Tibial artery (tissue), 4 donors: ENCODE measurements at regions not wholly inside any gene's neighbourhood (a gene's known extent, or its start where the extent isn't known, plus 50 kb on each side); places are given as distances from the start of the nearest gene placed in this dataset.

ENCODE experiments used
- DNase-seq, 2 donors: peaks; one replicate each; pipeline ENCODE4 v3.0.0-alpha.2; 2019
- H3K27ac ChIP-seq, 2 donors: fragments of 200-600 bp; sonication (generic) in 1 of 2; 1 replicate in 1 of 2; 2 replicates in 1 of 2; pipeline ENCODE4 v1.5.1; 2018 to 2019; ENCODE audit warnings: mild to moderate bottlenecking in 1 of 2
- H3K27me3 ChIP-seq, 2 donors: fragments of 200-600 bp; sonication (generic) in 1 of 2; one replicate each; pipeline versions ENCODE4 v1.5.1 to v1.6.0; 2016 to 2019
- H3K36me3 ChIP-seq, 3 donors: fragments of 200-600 bp; sonication (generic) in 2 of 3; one replicate each; pipeline ENCODE4 v1.5.1; 2016 to 2019; ENCODE audit warnings: mild to moderate bottlenecking in 2 of 3
- H3K4me1 ChIP-seq, 4 donors: fragments of 200-600 bp; sonication (generic) in 2 of 4; 1 replicate in 3 of 4; 2 replicates in 1 of 4; pipeline ENCODE4 v1.5.1; 2016 to 2019
- H3K4me3 ChIP-seq, 2 donors: fragments of 200-600 bp; sonication (generic) in 1 of 2; 1 replicate in 1 of 2; 2 replicates in 1 of 2; pipeline ENCODE4 v1.5.1; 2018 to 2019; ENCODE audit warnings: mild to moderate bottlenecking in 2 of 2
- H3K9me3 ChIP-seq, 3 donors: fragments of 200-600 bp; sonication (generic) in 1 of 3; one replicate each; pipeline ENCODE4 v1.5.1; 2016 to 2019
- intact Hi-C: fragments of 100-400 bp; cut with DNase I; formaldehyde crosslinking; loops from one replicate; pipeline ENCODE4 v1.15.0; 2023; ENCODE audit warnings: low total_unique reads
- TF ChIP-seq, protein P1 (sequence below), 2 experiments: fragments of 200-600 bp in 1 of 2; fragments of 450-650 bp in 1 of 2; IDR thresholded peaks; one replicate each; pipeline ENCODE4 v1.5.1; 2017 to 2019; ENCODE audit warnings: antibody characterized with exemption in 2 of 2, mild to moderate bottlenecking in 1 of 2, moderate library complexity in 1 of 2

DNA sequence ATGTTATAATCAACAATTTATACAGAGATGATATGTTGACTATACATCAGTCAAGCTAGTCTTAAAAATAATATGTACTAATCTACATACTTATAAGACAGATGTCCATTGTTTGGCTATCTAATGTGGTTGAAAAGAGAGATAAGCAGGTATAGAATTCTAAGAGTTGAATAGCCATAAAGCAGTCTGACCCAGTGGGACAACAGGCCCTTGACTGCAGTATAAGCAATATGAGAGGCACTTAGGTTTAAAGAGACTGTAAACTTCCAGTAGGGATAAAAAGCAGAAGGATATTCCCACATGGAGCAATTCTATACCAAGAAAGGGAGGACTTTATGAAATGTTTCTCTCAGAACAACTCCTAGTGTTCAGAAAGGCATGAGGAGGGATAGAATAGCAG lies 139.3 kb downstream of the ELAPOR2 start:
- TF ChIP-seq, protein P1, sequence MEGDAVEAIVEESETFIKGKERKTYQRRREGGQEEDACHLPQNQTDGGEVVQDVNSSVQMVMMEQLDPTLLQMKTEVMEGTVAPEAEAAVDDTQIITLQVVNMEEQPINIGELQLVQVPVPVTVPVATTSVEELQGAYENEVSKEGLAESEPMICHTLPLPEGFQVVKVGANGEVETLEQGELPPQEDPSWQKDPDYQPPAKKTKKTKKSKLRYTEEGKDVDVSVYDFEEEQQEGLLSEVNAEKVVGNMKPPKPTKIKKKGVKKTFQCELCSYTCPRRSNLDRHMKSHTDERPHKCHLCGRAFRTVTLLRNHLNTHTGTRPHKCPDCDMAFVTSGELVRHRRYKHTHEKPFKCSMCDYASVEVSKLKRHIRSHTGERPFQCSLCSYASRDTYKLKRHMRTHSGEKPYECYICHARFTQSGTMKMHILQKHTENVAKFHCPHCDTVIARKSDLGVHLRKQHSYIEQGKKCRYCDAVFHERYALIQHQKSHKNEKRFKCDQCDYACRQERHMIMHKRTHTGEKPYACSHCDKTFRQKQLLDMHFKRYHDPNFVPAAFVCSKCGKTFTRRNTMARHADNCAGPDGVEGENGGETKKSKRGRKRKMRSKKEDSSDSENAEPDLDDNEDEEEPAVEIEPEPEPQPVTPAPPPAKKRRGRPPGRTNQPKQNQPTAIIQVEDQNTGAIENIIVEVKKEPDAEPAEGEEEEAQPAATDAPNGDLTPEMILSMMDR (IDR thresholded peaks at IDR 0.05), result no peak
- H3K27me3 ChIP-seq, result no peaks in the 10 kb centered on the region
- no peak overlapping the region for H3K27ac ChIP-seq
- H3K9me3 ChIP-seq, result no peaks in the 10 kb centered on the region
- DNase-seq, result no peak
- no peak overlapping the region for H3K4me3 ChIP-seq
- no peaks in the 10 kb centered on the region for H3K4me1 ChIP-seq
- no peaks in the 10 kb centered on the region for H3K36me3 ChIP-seq
- intact Hi-C loops, result no loop called here

DNA sequence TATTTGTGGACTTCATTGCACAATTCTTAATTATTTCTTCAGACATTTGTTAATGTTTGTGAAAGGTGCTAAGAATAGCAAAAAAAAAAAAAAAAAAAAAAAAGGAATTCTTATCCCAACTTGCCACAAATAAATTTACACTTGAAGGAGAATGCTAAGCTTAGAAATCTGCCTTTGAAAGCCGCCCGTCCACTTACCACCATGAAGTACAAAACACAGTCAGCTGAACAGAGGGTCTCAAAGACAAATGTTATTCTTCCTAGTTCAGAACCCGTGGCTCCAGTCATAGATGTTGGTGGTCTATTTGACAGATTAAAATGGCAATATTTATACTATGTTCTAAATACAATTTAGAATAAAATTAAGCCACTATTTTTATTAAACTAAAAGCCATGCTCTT lies 141.2 kb downstream of the ELAPOR2 start:
- no peak for DNase-seq
- no peaks in the 10 kb centered on the region for H3K4me1 ChIP-seq
- H3K4me3 ChIP-seq, result no peak overlapping the region
- intact Hi-C loops, result no loop called here
- TF ChIP-seq, protein P1 (IDR thresholded peaks at IDR 0.05), result no peak
- no peaks in the 10 kb centered on the region for H3K36me3 ChIP-seq
- no peak overlapping the region for H3K27ac ChIP-seq
- no peaks in the 10 kb centered on the region for H3K27me3 ChIP-seq
- no peaks in the 10 kb centered on the region for H3K9me3 ChIP-seq

DNA sequence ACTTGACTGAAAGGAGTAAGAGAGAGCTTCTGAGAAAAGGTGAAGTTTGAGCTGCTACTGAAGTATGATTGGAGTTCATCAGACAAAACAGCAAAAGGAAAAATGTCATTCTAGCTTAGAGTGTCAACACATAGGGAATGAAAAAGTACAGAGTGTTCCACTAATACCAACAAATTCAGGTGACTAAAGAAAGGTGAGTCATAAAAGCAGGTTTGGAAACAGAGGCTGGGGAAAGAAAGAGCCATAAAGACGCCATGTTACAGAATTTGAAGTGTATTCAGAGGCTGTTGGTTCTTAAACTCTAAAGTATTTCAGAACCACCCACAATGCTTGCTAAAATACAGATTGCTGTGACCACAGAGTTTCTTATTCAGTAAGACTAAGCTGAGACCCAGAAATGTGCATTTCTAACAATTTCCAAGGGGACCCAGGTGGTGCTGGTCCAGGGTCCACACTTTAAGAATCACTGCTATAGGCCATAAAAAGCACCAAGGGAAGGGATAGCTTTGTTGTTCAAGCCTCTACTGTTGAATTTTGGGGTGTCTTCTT lies 143.1 kb downstream of the ELAPOR2 start:
- TF ChIP-seq, protein P1 (IDR thresholded peaks at IDR 0.05), result no peak
- no peaks in the 10 kb centered on the region for H3K36me3 ChIP-seq
- no peak for DNase-seq
- no peak overlapping the region for H3K4me3 ChIP-seq
- intact Hi-C loops, result no loop called here
- H3K9me3 ChIP-seq, result no peaks in the 10 kb centered on the region
- no peak overlapping the region for H3K27ac ChIP-seq
- H3K27me3 ChIP-seq, result no peaks in the 10 kb centered on the region
- H3K4me1 ChIP-seq, result no peaks in the 10 kb centered on the region

DNA sequence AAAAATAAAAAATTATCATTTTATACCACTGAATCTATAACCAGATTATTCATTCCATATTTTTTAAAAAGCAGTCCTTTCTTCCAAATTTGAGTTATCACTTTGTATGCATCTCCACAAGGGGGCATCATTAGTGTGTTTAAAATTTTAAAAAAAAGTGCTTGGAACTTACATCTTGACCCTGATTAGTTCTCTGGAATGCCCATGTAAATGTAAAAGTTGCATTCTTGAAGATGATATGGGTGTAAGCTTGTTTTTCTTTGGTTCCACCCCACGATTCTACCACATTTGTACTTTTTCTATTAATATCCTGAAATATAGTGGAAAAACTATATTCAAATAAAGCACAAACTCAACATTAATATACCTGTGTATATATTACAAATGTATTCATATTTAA lies 144.9 kb downstream of the ELAPOR2 start:
- Histone ChIP-seq H3K4me3 (no peak overlapping the region), H3K27me3 (no peaks in the 10 kb centered on the region), H3K27ac (no peak overlapping the region), H3K4me1 (no peaks in the 10 kb centered on the region), H3K36me3 (no peaks in the 10 kb centered on the region), H3K9me3 (no peaks in the 10 kb centered on the region)
- intact Hi-C loops, result no loop called here
- TF ChIP-seq, protein P1 (IDR thresholded peaks at IDR 0.05), result peak; percentile 23 to 31
- no peak for DNase-seq
